ENCODE measurements at regions not wholly inside any gene's neighbourhood (a gene's known extent, or its start where the extent isn't known, plus 50 kb on each side); places are given as distances from the start of the nearest gene placed in this dataset.

- DNase-seq (ENCODE audit: low read depth) = no peak
Observed at GRCh38 chr13:103210348-103210747, 144.1 kb upstream of the SLC10A2 start.

DNA sequence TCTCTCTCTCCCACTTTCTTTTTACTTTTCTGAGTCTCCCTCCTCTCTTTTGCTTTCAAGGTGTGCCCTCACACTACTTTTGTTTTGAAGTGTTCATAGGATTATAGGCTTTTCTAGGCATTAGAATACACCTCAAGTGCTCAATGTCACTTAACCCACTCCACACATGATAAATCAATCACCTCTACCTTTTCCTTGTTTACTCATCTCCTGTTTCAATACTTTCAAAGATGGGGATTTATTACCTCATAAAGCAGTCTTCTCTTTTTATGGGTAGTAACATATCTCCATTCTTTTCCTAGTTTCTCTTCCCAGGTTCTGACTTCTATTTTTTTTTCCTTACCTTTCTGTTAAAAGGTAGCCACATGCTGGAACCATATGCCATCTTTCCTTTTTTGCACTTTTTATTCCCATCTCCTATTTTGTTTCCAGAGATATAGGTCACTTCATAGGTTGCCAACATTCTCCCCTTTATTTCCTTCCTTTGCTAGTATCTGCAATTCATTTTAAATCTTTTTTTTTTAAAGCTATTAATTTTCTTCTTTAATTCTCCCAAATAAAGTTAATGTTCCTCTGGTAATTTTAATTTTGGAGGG, 137.6 kb upstream of the SLC10A2 start:
- no peak for DNase-seq (ENCODE audit: low read depth)

- DNase-seq (ENCODE audit: low read depth) = no peak
Observed at GRCh38 chr13:103200118-103200885, 134.1 kb upstream of the SLC10A2 start.

- no peak for DNase-seq (ENCODE audit: low read depth)
Observed at GRCh38 chr13:103199380-103200088, 133.3 kb upstream of the SLC10A2 start.

GRCh38 chr13:103196356-103196755, 130.1 kb upstream of the SLC10A2 start:
- DNase-seq (ENCODE audit: low read depth) = no peak

GRCh38 chr13:103195762-103196161, 129.5 kb upstream of the SLC10A2 start:
- DNase-seq (ENCODE audit: low read depth) = no peak

- no peak for DNase-seq (ENCODE audit: low read depth)
Observed at GRCh38 chr13:103194871-103195270, 128.7 kb upstream of the SLC10A2 start.

DNA sequence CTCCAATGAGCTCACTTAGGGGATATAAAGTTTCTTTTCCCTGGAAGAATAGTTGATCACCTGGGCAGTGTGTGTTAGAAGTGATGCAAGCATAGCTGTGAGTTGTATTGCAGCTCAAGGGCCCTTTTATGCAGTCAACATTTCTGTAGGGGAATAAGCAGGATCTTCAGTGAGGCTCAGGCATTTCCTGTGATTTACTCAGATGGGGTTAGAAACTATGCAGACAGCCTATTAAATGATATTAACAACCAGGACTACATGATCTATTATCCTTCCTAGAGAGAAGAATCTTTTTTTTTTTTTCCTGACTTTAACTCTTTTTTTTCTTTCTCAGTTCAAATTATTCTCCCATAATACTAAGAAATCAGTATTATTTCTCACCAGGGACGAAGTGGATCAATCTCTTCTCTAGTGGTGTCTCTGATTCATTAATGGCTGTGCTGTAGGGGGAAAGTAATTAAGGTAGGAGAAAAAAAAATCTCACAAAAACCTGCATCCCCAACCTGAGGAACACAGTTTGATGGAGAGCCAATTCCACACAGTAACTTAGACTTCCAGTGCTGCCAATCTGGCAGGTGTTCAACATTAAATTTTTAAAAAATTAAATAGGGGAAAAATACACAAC, 126.4 kb upstream of the SLC10A2 start:
- no peak for DNase-seq (ENCODE audit: low read depth)

- no peak for DNase-seq (ENCODE audit: low read depth)
Observed at GRCh38 chr13:103190841-103191240, 124.6 kb upstream of the SLC10A2 start.

GRCh38 chr13:103188713-103189326, 122.6 kb upstream of the SLC10A2 start:
- DNase-seq (ENCODE audit: low read depth) = peak; percentile 22

DNA sequence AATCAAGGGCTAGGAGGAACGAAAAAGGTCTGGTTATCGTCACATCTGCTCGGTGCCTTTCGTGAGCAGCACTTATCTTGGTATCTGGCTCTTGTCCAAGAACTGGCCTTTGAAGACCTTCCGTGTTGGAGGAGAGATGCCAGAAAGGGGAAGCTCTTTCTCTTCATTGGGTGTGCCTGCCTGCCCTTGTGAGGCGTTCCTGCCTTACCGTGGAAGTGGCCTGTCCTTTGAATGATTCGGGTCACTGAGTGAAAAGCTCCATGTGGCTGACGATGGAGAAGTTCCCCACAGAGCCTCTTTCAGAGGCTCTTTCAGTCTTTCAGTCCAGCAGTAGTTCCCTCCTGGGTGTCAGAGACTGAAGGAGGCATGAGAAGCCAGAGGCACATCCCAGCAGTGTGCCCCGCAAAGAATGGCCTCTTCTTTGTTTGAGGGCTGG, 121.5 kb upstream of the SLC10A2 start:
- no peak for DNase-seq (ENCODE audit: low read depth)

DNA sequence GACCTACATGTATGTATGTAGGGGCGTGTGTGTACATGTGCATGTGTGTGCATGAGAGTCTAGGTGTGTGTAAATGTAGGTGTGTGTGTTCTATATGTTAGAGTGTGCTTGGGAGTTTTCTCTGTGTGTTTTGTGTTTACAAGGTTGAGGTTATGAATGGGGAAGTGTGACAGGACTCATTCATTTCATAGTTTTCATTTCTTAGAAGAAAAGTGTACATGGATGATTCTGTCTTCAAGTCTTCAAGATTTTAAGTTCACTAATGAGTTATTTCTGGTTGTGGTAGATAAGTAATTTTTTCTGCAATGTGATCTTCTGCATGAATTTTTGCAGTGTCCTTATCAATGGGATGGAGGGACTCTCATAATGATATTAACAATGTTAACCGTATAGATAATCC, 118.2 kb upstream of the SLC10A2 start:
- DNase-seq (ENCODE audit: low read depth) = no peak

DNA sequence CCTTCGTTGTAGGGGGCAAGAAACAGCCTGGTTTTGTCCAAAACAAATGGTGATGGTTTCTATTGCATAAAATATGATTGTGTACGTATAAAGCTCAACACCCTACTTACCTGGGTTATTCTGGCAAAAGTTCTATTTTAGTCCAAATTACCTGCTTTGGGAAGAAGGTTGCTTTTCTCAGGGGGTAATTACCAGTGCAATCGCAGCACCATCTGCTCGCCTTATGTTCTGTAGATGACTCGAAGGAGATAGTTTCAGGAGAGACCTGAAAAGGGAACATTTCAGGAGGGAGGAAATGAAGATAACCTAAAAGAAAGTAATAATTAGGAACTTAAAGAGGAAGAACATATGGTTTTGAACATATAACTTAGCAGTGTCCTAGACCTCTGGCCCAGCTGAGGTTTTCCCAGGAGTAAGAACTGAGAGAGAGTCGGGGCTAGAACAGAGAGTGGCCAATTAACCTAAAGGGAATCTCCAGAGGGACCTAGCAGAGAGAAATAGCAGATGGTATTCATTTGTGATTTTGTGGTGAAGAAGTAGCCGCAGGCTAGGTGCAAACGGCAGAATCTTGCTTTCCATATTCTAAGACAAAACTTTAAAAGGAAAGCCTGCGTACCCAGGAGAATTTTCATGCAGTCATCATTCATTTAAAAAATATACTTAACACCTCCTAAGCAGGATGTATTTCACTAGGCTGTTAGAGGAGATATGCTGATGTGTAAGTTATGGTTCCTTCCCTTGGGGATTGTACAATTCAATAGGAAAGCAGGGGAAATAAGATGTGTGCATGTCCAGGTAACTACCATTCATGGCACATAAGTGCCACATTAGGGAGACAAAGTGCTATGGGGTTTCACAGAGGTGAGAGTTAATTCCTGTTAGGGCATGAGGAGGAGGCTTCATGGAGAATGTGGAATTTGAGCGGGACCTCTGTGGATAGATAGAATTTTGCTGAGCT, 113.0 kb upstream of the SLC10A2 start:
- no peak for DNase-seq (ENCODE audit: low read depth)

DNA sequence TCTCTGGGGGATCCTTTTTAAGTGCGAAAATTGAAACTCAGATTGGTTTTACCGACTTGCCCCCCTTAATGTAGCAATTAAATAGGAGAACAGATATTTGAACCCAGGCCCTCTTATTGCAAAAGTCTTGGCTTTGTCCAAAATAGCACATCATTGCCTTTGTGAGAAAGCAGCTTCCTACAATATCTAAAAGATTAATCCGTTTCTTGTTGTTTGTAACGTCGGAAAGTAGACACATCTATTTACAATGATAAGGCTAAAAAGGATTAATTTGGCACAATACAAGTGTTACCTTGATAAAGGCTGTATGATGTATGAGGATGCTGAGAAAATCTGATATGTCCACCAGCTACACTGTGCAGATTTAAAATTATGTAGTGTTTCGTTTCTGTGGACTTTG, 108.7 kb upstream of the SLC10A2 start:
- DNase-seq (ENCODE audit: low read depth) = no peak

DNA sequence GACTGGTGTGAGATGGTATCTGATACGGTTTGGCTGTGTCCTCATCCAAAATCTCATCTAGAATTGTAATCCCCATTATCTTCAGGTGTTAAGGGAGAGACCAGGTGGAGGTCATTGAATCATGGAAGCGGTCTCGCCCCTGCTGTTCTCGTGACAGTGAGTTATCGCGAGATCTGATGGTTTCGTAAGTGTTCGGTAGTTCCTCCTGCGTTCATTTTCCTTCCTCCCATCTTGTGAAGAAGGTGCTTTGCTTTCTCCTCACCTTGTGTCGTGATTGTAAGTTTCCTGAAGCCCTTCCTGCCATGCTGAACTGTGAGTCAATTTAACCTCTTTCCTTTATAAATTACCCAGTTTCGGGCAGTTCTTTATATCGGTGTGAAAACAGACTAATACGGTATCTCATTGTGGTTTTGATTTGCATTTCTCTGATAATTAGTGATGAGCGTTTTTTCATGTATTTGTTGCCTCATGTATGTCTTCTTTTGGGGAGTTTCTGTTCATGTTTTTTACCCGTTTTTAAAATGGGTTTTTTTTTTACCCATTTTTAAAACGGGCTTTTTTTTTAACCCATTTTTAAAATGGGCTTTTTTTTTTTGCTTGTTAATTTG, 102.8 kb upstream of the SLC10A2 start:
- no peak for DNase-seq (ENCODE audit: low read depth)

DNA sequence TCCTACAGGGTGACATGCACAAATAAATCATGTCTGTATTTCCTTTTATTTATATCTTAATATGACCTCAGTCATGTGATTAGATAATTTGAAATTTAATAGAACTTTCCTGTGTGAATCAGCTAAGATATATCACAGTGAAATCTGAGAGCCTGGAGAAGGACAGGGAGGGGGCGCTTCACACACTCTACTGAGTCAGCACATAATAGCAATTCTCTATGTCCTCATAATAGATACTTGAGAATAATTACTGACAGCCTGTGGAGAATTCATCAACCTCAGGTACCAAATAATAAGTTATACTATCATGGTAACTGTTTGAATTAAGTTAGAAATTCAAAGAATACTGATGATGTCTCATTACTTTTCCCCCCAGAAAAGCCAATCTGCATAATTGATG, 98.0 kb upstream of the SLC10A2 start:
- no peak for DNase-seq (ENCODE audit: low read depth)

DNA sequence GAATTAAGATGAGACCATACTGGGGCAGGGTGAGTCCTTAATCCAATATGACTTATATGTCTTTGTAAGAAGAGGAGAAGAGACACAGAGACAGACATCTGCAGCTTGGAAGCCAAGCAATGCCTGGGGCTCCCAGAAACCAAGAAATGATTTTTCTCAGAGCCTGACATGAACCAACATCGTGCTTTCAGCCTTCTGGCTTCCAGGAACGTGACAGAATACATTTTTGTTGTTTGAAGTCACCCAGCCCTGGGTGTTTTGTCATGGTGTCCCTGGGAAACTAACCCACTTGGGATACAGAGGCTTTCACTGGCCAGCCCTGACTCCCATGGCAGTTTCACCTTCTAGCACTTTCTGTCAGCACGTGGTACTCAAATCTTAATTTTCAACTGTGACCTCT, 95.3 kb upstream of the SLC10A2 start:
- DNase-seq (ENCODE audit: low read depth) = no peak

DNA sequence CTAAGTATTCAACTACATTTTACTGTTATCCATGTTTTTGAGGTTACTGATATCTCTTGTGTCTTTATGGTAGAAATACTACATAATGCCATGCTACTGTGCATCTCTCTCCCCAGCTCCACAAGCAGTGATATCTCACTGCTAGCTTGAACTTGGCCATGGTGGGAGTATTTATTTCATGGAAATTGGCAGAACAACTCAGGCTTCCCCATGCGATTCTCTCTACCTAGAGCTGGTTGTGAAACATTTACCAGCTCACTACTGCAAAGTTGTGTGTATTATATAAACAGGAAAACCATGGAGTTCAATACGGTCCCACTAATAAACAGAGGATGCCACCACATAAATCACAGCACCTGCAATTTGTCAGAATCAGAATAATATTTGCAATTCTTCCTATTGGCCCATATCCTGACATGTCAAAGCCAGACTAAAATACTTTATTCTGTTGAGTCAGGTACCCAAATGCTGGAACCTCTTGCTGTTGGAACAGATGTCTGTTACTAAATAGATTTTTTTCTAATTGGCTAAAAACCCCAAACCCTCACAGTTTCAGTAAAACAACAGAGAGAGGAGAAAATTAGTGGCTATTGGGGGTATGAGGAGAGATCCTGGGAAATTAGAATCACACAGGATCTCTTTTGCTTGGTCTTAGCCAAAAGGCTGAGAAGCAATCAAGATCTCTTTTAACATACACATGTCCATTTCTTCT, 91.4 kb upstream of the SLC10A2 start:
- DNase-seq (ENCODE audit: low read depth) = no peak

- no peak for DNase-seq (ENCODE audit: low read depth)
Observed at GRCh38 chr13:103157016-103157415, 90.8 kb upstream of the SLC10A2 start.

Data from myocyte (in vitro differentiated cells).